GM21528 (cell line): ENCODE measurements at regions not wholly inside any gene's neighbourhood (a gene's known extent, or its start where the extent isn't known, plus 50 kb on each side); places are given as distances from the start of the nearest gene placed in this dataset.

Experiments
- ATAC-seq: cut with Tn5 transposase; IDR thresholded peaks from one replicate; pipeline ENCODE4 v1.9.1; 2021; ENCODE audit warnings: mild to moderate bottlenecking, moderate library complexity; ENCODE audit not compliant: unreplicated experiment, low FRiP score

DNA sequence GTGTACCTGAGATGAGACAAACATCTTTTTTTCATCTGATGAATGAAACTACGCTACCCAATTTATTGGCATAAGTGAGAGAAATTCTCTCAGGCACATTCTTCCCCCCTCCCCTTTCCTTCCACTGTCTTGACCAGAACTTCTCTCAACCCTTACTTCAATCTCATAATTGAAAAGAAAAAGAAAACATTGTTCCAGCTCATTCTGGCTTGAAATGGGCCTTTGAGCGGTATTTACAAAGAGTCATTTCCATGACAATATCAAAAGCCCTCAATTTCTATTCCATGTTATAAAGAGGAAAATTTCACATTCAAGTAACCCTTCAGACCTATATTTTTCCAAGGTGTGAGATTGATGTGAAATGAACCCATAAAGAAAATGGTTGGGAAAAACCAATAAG is 145.9 kb downstream of the PCSK1 start:
- ATAC-seq = no peak

DNA sequence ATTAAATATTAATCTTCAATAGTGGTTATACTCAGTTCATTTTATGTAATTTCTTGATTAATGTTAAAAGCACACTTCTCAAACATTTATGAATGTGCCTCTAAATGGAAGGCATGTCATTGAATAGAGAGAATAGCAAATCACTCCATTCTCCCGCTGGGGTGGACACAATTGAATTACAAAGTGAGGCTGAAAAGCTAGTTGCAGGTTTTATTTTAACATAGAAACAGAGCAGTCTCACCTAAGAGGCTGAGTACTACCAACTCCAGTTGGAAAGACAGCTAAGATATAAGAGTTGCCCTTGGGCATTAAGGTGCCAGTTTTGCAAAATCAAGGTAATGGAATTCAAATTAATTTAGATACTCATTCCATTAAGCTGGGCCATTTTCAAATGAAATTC is 147.2 kb downstream of the PCSK1 start:
- no peak for ATAC-seq

DNA sequence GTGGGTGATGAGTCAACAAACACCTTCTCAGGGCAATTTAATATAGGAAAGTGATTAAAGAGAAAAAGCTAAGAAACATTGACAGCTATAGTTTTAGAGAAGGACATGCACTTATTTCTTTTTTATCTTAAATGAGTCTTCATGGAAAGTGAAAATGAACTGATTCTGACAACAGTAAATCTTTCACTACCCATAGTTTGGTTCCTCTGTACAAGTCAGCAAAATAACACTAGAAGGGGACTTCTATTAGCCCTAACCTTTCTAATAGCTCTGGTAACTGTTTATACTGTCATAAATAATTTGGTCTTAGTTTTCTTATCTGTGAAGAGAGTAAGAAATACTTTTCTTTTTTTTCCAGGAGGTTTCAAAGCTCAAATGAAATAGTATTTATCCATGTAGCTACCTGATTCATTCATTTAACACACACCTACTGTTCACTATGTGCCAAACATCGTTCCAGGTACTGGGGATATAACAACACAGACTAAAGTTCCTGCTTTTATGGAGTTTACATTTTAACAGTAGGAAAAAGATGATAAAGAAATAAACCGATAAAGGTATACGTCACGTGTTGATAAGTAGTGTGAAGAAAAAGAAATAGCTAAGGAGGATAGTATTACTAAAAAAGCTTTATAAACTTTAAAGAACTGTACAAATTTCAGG is 148.2 kb downstream of the PCSK1 start:
- ATAC-seq = no peak

DNA sequence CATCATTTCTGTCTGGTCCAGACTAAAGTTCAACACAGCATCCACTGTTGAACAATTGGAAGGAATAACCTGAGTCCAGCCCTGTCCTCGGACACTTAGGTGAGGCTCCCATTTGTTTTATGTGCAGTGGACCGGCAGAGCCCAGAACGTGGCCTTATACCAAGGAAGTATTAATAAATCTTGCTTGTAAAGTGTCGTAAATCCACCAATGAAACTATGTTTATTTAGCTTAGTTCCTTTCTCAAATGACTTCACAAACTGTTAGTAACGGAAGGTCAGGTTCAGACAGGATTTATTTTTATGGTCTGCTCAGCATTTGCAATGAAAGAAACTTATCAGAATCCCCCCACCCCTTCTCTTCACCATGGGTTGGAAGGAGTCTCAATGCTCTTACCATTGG is 149.5 kb downstream of the PCSK1 start:
- ATAC-seq = no peak

DNA sequence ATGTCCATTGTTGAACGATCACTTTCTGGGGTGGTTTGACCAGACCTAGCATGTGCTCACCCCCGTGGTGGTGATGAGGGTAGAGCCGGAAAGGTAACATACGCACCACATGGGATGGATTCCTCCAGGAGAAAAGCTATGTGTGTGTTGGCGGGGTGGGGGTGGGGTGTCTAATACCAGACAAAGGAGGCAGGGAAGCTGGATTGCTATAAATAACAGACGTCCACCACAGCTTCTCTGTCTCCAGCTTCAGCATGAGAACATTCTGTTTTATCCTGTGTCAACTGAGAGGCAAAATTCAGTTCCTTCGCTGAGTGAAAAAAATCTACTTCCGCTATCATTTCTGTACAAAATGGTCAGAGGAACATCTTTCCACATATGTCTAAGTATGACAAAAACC is 151.0 kb downstream of the PCSK1 start:
- ATAC-seq = no peak

DNA sequence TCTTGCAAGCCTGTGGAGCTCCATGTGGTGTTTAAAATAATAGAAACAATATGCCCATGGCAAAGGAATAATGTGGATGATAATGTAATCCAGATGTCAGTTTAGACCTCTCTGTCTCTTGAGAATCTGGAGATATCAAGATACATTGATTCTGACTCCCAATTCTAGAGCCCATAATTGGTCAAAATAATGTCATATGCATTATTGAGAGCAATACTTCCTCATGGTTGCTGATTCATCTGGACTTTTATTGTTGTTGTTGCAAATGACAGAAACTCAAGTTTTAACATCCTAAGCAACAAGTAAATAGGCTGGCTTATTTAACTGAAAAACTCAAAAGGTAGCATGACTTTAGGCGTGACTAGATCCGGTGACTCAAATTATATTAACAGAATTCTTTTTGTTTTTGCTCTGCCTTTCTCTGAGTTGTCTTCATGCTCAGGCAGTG is 152.1 kb downstream of the PCSK1 start:
- no peak for ATAC-seq

DNA sequence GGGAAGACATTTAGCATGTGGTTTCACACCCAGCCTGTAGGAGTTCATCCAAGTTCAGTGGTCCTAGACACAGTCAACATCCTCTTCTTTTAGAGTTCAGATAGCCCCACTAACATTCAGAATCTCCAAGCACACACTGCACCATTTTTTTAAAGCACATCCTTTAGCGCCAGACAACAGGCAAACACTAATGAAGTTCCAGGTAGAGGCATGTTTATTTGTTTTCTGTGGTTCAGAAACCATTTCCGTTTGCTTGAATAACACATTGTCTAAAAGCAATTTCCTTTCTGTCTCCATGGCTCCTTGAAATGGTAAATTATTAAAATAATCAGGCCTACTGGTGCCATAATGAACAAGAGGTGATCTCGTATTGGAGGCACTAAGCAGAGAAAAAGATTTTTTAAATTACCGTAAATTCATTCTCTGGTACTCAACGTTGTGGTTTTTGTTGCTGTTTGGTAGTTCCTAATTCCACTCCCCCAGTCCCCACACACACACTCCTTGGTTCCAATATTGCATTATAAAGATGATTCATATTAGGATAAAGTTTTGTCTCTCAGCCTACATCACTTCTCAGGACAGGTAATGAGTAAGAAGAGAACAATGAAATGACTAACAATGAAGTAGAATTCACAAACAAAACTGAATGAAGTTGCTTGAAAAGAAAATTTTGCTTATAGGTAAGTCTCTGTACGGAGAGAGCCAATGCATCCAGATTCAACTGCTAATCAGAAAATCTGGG is 153.1 kb downstream of the PCSK1 start:
- peak; percentile 70 for ATAC-seq

DNA sequence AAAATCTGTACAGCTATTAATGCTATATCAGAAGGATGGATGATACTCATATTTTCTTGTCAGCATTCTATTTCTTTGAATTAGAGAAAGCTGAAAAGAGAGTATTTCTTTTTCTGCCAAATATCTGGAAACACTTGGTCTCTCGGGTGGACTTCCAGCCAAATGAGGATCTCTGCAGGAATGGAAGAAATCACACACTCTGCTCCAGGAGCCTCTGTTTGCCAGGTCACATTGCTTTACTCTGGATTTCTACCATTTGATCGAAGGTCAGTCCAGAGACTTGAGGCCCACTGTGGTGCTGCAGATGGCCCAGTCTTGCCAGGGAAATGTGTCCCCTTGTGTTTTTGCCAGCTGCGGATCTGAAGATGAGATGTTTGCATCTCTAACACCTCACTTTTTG is 154.1 kb downstream of the PCSK1 start:
- no peak for ATAC-seq

DNA sequence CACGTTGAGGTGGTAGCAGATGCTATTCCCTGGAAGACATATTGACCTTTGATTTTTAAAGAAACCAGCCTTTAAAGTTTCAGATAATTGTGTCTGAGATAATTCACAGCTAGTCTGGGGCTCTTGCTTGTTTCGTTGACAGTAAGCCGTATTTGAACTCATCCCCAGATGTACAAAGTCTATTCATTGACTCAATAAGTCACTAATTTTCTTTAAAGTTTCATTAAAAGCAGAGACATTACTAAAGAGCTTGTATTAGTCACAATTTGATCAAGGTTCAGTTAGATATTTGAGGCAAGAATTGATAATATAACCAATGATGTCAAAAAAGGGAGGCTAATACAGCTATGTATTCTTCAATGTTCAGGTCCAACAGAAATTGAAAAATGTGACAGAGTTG is 158.0 kb downstream of the PCSK1 start:
- ATAC-seq = no peak

DNA sequence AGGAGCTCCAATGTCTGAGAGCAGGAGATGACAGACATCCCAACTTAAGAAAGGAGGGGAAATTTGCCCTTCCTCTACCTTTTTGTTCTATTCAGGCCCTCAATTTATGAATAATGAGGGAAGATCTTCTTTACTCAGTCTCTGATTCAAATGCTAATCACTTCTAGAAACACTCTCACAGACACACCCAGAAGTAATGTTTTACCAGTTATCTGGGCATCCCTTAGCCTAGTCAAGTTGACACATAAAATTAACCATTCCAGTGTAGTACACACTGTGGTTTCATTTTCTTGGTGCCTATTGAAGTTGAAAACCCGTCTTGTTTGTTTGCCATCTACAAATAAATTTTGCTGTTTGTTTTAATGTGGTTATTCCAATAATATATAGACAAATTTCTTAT is 167.6 kb downstream of the PCSK1 start:
- no peak for ATAC-seq

DNA sequence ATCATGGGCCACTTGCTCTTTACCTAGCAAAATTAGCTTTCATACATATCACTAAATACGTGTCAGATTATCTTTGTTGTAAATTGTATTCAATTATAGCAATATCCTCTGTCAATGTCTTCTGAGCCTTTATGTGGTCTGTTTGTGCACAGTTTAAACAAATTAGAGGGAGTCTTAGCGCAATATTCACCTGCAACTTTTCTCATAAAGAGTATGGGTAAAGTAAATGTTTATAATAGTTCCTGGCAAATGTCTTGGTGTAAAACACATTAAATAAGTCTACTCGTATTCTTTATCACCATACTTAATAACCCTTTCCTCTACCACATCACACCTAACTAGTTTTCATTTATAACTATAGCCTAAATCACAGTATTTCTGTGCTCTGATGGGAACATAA is 169.0 kb downstream of the PCSK1 start:
- ATAC-seq = no peak

DNA sequence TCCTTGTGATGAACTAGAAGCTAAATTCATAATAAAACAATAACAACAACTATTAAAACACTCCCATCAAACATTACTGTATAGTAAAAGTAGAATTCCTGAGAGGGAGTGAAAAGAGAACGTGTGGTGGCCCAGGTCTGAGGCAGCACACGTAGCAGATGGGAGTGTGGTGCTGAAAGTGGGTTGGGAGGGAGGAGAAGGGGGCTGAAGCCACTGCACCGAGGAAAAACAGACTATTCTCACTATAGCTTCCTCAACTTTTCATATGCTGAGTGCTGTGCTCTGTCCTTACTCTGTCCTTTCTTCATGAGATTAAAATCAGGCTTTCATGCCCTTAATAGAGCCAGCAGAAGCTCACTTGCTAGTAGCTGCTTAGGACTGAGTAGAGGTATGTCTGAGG is 170.9 kb downstream of the PCSK1 start:
- ATAC-seq = no peak

DNA sequence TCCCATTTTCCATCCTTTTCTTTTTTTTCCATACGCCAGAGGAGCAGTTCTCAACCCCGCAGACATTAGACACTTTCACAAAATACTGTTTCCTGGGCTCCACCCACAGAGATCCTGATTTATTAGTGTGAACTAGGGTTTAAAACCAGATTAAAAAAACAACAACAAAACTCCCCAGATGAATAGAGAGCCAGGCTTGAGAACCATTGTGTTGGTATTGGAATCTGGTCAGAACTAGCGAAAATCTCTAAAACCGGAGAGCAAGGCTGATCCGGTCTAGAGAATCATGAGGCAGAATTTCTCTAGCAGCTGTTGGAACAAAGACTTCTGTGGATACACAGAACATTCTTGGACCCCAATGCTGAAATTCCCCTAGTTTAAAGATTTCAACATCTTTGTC is 173.0 kb downstream of the PCSK1 start:
- ATAC-seq = no peak

DNA sequence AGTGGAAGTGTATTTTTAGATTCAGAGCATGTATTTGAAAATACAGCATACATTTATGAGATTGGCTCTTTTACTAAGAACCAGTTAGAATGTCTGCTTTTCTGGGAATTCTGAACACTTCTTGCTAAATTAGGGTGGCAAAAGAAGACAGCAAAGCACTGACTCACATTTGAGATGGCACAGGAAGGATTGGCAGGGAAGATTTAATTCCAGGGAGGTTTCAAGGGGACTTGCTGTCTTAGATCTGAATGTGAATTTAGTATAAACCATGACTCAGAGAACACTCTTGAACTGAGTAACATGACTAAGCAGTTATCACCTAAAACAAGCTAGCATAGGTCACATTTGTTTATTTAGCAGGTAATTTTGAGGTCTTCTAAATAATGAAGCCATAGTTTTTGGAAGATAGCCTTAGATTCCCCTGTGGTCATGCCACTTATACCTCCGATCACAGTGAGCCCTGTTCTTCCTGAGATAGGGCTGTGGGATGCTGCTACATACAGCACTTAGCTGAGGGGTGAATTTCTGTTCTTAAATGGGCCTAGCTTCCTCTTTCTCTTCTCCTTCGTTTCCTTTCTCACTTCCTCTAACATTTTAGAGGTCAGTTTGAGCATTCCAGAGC is 173.8 kb downstream of the PCSK1 start:
- ATAC-seq = no peak

DNA sequence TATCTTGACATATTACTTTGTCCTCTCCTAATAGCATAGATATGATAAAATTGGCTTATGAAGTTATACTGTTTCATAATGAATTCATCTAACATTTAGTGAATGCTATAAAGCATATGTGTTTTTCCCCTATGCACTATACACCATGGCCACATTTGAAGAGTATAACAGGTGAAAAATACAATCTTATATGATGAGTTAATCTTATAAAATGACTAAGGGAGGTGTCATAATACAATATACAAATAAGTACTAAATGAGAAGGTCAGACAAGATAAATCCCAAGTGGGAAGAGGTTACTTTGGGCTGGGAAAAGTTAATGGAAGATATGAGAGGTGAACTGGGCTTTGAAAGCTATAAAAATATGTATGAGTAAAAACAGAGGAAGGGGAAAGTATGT is 174.4 kb downstream of the PCSK1 start:
- ATAC-seq = no peak

DNA sequence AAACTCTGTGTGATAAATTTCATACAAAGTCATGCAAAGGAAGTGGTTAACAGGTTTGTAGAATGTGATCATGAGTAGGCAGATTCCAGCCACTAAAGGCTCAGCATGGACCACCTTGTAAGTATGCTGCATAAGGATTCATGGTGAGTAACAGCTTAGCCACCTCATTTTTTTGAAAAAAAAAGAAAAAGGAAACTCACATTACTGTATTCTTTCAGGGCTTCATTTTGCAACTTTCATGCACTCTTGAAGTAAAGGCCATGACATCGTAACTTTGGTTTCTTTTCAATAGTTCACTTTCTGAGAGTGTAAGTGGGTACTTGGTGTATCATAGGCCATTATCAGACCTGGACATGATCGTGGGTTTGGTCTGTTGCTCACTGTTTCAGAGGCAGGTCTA is 175.1 kb downstream of the PCSK1 start:
- no peak for ATAC-seq

DNA sequence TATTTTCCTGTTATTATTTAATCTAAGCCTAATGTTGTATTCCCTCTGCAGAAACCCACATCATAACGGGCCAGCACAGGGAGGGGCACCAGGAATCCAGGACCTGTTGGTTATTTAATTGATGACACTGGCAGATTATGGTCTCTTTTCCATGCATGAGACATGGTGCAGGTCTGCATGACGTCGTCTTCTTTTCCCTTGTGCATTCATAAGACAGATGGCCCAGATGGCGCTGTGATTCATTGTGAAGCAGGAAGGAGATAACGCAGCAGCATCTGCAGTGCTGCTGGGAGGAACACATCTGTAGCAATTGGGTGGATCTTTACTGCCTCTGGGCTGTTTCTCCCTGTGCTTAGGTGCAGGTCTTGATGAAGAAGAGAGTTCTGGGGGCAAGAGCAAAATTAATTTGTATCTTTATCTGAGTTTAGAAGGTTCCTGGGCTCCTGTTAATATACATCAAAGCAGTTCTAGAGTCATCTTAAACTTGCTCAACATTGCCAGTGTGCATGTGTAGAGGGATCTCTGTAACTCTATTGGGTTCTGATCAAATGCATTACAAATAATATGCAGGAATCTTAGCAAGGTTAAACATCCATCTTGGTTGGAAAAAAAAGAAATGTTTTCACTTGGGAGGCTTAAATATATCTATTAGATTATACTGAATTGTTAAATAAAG is 176.1 kb downstream of the PCSK1 start:
- ATAC-seq = no peak

DNA sequence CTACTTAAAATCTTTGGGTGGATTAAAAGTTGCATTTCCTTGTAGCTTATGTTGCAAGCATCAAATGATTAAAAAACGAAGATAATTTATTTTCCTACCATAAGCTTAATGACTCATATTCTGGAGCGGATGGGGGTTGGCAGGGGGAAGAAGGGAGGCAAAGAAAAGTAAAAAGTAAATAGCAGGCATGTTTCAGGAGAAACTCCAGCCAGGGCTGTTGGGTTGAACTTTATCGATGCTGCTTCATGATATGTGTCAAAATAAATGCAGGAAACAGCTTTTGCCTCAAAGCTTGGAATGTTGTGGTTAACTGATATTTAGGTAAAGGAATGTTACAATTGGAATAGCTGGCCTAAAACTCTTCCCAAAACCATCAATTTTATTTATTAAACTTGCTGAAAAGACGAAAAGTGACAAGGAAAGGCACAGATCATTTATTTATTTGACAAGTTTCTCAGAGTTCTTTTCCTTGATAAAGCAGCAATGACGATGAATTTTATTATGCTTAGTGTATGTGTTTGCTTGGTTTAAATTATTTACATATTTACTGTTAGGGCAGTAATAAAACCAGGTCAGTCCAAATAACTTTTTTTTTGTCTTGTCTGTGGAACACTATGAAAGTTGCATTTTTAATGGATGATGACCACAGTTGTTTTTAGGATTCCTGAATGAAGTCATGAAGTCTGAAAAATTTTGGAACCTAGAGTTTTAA is 177.9 kb downstream of the PCSK1 start:
- ATAC-seq = no peak

DNA sequence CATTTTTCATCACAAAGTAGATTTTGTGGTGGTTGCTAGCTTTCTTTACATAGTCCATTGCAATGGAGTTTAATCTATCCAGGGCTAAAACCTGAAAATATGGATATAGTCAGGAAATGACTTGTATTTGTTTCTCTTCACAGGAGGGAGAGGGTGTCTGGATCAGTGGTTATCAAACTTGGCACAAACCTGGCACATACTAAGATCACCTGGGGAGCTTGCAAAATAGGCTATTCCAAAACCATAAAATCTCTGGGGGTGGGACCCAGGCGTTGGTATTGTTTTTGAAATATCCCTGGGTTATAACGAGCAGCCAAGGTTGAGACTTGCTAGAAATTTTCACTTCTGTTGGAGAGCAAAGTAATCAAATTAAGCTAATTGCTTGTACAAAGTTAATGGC is 179.9 kb downstream of the PCSK1 start:
- ATAC-seq = no peak

DNA sequence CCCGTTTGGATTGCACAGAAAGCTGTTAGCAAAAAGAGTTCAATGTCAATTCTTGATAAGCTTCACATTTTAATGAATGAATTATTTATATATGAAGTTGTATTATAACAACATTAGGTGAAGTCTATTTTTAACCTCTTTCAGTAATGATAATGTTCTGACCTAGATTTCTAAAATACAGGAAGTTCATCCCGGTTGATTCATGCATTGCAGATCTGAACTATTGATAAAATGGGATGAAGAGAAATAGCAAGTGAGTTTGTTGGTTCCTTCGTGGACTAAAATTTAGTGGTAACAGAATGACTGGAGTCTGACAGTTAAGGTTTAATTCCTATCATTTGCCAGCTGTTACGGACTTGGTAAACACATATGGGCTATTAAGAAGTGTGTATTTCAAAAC is 180.5 kb downstream of the PCSK1 start:
- ATAC-seq = no peak

DNA sequence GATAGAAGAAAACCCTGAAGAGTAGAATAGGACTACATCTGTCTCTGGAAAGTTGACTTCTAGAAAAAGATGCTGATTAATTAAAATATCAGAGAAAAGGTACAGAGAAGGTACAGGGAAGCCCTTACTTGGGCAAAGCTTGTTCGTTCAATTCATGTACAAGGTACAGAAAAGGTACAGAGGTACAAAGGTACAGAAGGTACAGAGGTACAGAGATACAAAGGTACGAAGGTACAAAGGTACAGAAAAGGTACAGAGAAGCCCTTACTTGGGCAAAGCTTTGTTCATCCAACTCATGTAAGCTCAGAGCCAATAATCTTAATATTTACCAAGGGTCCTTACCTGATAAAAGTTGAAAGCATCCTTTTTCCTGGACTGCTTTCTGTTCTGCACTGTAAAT is 182.3 kb downstream of the PCSK1 start:
- ATAC-seq = no peak
